ENCODE measurements at regions not wholly inside any gene's neighbourhood (a gene's known extent, or its start where the extent isn't known, plus 50 kb on each side); places are given as distances from the start of the nearest gene placed in this dataset.

GRCh38 chr3:148240351-148240750 lies 457.4 kb upstream of the AGTR1 start:
- no peak for DNase-seq

- DNase-seq, result no peak
Observed at GRCh38 chr3:148243609-148244008, 454.1 kb upstream of the AGTR1 start.

- no peak for DNase-seq
Observed at GRCh38 chr3:148246291-148246923, 451.3 kb upstream of the AGTR1 start.

- no peak for DNase-seq
Observed at GRCh38 chr3:148253713-148254112, 444.0 kb upstream of the AGTR1 start.

GRCh38 chr3:148254402-148254801 lies 443.3 kb upstream of the AGTR1 start:
- no peak for DNase-seq

- no peak for DNase-seq
Observed at GRCh38 chr3:148255981-148256969, 441.4 kb upstream of the AGTR1 start.

- DNase-seq, result no peak
Observed at GRCh38 chr3:148262980-148263379, 434.7 kb upstream of the AGTR1 start.

GRCh38 chr3:148265841-148266240 lies 431.9 kb upstream of the AGTR1 start:
- DNase-seq, result no peak

- no peak for DNase-seq
Observed at GRCh38 chr3:148266341-148266740, 431.4 kb upstream of the AGTR1 start.

GRCh38 chr3:148269816-148270215 lies 427.9 kb upstream of the AGTR1 start:
- DNase-seq, result no peak

GRCh38 chr3:148280623-148281242 lies 417.0 kb upstream of the AGTR1 start:
- DNase-seq, result no peak

- DNase-seq, result no peak
Observed at GRCh38 chr3:148289159-148289558, 408.5 kb upstream of the AGTR1 start.

- no peak for DNase-seq
Observed at GRCh38 chr3:148297013-148297412, 400.7 kb upstream of the AGTR1 start.

GRCh38 chr3:148307443-148307843 lies 390.3 kb upstream of the AGTR1 start:
- no peak for DNase-seq

GRCh38 chr3:148309390-148310035 lies 388.2 kb upstream of the AGTR1 start:
- DNase-seq, result peak; percentile 52

- no peak for DNase-seq
Observed at GRCh38 chr3:148315756-148316155, 381.9 kb upstream of the AGTR1 start.

- no peak for DNase-seq
Observed at GRCh38 chr3:148318240-148318639, 379.5 kb upstream of the AGTR1 start.

GRCh38 chr3:148319161-148319915 lies 378.4 kb upstream of the AGTR1 start:
- peak; percentile 95 for DNase-seq

- no peak for DNase-seq
Observed at GRCh38 chr3:148319960-148320359, 377.7 kb upstream of the AGTR1 start.

GRCh38 chr3:148329481-148330235 lies 368.0 kb upstream of the AGTR1 start:
- no peak for DNase-seq

GRCh38 chr3:148330542-148330941 lies 367.2 kb upstream of the AGTR1 start:
- no peak for DNase-seq

Data from inflammatory macrophage treated with lipopolysaccharide for 4 hours (primary cell).